Stimulated activated CD4-positive, alpha-beta T cell treated with anti-CD3 and anti-CD28 coated beads, Interleukin-1b, Interleukin-23, amount 100 ng/mL, for 24 hours (primary cell): ENCODE measurements at regions not wholly inside any gene's neighbourhood (a gene's known extent, or its start where the extent isn't known, plus 50 kb on each side); places are given as distances from the start of the nearest gene placed in this dataset.
"Not testable (repeated sequence)": the region's sequence is repeated elsewhere in the genome, so short reads cannot be mapped to it uniquely, and the experiment has no call there.

ENCODE experiments used
- DNase-seq, 4 experiments: peaks; one replicate each; pipeline ENCODE4 v3.0.0-alpha.2; 2020; ENCODE audit warnings: low read depth in 4 of 4, low spot score in 1 of 4

DNA sequence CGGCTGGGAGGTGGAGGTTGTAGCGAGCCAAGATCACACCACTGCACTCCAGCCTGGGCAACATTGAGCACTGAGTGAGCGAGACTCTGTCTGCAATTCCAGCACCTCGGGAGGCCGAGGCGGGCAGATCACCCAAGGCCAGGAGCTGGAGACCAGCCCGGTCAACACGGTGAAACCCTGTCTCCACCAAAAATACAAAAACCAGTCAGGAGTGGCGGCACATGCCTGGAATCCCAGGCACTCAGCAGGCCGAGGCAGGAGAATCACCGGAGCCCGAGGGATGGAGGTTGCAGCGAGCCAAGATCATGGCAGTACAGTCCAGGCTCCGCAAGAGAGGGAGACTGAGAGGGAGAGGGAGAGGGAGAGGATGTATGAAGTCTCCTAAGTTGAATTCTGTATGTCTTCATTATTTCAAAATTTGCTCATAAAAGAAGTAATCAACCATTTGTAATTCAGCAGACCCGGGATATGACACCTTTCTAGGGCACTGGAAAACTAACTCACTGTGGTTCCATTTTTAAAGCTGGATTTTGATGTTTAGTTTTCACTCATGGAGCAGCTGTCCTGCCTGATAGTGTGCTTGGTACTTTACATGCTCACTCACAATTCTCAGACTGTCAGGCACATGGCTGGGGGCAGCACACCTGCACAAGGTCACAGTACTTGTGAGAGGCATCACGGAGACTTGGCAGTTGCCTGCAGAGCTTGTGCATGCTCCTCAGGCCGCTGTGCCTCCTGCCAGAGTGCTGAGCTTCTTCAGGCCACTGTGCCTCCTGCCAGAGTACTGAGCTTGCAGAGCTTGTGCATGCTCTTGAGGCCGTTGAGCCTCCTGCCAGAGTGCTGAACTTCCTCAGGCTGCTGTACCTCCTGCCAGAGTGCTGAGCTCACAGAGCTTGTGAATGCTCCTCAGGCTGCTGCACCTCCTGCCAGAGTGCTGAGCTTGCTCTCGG is 106.2 kb downstream of the ERMARD start:
- DNase-seq: no peak

DNA sequence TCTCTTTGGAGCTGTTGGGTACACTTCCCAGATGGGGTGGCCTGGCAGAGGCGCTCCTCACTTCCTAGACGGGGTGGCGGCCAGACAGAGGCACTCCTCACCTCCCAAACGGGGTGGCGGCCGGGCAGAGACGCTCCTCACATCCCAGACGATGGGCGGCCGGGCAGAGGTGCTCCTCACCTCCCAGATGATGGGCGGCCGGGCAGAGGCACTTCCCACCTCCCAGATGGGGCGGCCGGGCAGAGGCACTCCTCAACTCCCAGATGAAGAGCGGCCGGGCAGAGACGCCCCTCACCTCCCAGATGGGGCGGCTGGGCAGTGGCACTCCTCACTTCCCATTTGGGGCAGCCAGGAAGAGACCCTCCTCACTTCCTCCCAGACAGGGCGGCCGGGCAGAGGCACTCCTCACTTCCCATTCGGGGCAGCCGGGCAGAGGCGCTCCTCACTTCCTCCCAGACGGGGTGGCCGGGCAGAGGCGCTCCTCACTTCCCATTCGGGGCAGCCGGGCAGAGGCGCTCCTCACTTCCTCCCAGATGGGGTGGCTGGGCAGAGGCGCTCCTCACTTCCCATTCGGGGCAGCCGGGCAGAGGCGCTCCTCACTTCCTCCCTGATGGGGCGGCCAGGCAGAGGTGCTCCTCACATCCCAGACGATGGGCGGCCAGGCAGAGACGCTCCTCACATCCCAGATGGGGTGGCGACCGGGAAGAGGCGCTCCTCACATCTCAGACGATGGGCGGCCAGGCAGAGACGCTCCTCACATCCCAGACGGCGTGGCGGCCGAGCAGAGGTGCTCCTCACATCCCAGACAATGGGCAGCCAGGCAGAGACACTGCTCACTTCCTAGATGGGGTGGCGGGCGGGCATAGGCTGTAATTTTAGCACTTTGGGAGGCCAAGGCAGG is 105.3 kb downstream of the ERMARD start:
- DNase-seq: not testable (repeated sequence)

DNA sequence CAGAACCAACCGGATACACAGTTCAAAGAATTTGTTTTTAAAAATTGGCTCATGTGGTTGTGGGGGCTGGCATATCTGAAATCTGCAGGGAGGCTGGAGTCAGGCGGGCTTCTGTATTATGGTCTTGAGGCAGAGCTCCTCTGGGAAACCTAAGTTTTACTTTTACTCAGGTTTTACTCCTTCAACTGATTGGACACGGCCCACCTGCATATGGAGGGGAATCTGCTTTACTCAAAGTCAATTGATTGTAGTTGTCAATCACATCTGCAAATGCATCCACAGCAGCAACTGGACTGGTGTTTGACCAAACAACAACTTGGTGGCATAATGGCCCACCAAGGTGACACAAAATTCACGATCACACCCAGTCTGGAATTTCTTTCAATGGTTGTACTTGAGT is 103.4 kb downstream of the ERMARD start:
- DNase-seq: no peak

DNA sequence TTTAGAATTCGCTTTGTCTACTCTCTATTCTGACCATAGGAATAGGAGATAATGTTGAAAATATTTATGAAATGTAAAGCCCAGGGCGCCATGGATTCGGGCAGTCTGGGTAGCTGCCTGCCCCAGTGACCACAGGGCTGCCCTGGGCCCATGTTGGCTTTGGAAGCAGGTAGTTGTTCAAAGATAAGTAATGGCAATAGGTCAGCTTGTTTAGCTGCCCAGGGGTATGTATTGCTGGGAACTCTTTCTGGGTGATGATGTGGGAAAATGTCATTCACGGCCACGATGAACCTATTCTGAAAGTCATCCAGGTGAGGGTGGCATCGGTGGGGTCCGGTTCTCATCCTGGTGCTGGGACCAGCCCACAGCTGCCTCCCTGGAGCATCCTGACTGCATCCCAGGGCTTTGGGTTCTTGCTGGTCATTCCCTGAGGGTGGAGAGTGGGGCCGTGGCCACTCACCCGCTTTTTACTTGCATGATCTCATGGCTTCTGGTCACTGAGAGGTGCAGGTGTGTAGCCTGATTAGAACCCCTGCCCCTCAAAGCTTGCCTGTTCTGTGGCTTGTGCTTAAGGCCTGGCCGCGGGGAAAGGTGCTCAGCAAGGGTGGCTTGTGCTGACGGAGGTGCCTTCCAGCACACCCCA is 102.8 kb downstream of the ERMARD start:
- no peak for DNase-seq

DNA sequence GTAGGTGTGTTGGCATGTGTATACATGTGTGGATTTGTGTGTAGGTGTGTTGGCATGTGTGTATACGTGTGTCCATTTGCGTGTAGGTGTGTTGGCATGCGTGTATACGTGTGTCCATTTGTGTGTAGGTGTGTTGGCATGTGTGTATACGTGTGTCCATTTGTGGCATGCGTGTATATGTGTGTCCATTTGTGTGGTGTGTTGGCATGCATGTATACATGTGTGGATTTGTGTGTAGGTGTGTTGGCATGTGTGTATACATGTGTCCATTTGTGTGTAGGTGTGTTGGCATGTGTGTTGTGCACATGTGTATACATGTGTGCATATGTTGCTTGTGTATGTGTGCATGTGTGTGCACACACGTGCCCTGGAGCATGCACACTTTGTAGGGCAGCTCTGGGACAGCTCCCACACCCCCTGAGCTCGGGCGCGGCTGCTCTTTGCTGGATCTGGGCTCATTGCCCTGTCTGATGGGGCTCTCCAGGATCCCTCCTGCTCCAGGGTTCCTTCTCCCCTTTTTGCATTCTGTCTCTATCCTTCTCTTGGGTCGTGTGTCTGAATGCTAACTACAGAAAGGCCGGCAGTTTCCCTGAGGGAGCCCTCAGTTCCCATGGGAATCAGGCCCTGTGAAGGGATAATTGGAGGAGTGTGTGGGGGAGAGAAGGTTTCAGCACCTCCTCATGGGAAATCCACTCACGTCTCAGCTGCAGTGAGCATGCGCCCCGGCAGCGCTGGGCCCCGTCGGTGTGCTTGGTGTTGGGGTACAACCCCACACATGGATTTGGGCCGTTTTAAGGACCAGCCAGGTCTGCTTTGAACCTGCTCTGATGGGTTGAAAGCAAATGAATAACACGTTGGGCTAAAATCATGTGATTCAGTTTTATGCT is 102.0 kb downstream of the ERMARD start:
- no peak for DNase-seq

DNA sequence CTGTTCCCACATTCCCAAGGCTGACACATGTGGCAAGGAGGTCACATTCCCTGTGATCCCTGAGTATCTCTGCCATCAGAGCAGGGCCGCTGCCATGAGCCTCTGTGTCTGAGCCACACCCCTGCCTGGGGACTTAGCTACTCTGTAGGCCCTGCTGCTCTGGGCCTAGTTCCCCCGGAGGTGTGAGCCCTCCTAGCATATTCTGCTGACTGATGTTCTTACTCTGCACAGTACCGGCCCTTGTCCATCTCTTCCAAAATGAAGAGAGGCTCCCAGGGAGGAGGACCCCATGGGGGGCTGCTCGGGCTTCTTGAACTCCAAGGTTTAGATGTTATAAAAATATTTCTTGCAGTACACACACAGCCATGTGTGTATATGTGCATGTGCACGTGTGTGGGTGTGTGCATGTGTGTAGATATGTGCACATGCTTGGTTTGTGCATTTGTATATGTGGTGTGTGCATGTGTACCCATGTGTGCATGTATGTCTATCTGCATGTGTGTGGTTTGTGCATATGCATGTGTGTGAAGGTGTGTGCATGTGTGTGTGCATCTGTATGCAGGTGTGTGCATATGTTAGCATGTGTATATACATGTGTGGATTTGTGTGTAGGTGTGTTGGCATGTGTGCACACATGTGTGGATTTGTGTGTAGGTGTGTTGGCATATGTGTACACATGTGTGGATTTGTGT is 101.2 kb downstream of the ERMARD start:
- no peak for DNase-seq

DNA sequence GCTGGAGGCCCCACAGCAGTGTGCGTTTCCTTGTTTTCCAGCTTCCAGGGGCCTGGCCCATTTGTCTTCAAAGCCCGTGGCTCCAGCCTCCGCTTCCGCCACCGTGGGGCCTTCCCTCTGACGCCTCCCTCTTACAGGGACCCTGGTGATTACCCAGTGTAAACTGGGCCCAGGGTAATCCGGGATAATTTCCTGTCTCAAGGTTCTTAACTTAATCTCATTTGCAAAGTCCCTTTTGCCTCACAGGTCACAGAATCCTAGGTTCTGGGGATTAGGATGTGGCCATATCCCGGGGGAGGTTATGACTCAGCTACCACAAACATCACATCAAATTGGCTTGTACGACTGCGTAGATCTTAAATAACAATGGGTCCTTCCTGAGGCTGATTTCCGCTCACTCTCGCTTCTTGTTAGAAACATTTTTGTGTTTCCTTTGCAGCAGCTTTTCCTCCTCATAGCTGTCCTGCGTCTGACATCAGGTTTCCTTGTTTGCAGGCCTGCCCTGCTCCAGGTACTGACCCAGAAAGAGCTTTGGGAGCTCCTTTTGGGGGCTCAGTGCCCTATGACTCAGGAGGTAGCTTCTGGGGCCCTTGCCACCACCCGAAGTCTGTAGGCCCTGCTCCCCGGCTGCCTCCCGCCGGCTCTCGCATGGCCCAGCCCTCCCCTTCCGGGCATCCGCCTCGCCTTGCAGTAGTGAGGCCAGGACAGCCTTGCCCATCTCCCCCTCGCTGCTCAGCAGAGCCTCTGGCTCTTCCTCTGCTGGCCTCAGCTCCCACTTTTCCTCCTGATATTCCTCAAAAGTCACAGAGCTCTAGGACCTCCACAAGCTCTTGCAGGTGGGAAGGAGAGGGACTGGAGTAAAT is 100.5 kb downstream of the ERMARD start:
- DNase-seq: no peak

DNA sequence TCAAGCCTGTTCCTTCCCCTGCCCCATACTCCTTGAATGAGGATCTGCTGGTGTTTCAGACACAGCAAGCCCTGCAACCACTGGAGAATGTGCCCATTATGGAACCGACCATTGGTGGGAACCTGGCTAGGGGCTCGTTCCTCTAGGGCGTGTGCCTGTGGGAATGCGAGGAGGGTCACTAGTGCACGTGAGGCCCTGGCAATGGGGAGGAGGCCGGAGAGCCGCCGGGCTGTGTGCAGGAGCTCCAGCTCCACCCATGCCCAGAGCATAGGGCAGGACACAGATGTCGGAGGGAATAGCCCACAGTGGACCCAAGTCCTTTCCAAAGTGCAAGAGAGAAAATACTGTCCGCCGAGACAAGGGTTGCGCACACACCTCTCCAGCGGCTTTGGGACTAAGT is 99.3 kb downstream of the ERMARD start:
- no peak for DNase-seq

DNA sequence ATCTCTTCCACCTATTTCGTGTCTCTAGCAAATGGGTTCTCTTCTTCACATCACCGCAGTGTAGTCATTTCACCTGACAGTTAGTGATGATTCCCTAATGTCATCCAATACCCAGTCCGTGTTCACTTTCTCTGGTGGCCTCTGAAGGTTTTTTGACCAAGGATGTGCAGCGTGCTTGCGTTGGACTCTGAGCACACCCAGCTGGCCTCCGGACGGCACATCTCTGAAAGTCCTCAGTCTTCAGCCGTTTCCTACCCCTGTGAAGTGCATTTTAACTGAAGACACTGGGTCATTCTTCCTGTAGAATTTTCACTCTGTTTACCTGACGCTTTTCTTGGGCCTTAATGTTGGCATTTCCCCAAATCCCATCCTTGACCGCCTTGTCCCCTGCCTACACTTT is 98.7 kb downstream of the ERMARD start:
- no peak for DNase-seq

DNA sequence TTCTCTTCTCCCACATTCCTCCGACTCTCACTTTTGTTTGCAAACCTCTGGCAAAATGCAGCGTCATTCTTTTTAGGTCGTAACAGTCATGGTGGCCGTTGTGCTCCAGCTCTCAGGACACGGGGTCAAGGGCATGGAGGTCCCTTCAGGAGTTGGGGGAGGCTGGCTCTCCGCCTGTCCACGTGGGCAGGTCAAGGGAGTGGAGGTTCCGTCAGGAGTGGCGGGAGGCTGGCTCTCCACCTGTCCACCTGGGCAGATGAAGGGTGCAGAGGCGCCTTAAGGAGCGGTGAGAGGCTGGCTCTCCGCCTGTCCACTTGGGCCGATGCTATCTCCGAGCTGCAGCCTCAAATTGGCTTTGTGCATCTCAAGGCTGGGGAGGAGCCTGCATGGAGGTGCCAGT is 98.0 kb downstream of the ERMARD start:
- DNase-seq: no peak

DNA sequence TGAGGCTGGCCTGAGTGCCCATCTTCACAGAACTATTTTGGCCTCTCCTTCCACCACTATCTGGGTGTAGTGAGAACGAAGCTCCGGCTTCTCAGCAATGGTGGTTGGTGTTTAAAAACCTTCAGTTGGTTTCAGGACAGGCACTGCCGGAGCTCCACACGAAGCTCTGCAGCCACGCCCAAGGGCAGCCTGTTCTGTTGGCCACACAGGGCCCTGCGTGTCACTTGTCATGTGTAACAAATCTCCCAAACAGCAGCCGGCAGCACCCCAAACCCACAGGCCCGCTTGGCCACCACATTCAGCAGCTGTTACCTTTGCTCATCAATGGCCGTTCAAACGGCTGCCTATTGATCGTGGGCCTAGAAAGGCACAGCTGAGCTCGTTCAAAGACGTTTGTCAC is 97.5 kb downstream of the ERMARD start:
- DNase-seq: no peak

DNA sequence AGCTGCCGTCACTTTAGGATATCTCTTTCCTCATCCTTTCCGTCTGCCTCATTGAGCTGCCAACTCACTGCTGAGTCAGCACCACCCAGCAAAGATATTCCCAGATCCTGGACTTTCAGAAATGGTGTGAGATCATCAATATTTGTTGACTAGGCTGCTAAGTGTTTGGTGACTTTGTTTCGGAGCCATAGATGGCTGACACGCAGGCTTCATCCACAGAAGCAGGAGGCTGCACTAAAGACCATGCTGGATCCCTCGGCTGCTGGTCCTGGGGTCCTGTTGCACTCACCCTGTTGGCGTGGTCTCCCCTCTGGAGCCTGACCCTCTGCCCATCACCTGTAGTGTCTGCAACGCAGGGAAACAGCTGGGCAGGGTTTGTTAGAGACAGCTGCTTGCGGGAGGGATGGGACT is 96.5 kb downstream of the ERMARD start:
- no peak for DNase-seq

DNA sequence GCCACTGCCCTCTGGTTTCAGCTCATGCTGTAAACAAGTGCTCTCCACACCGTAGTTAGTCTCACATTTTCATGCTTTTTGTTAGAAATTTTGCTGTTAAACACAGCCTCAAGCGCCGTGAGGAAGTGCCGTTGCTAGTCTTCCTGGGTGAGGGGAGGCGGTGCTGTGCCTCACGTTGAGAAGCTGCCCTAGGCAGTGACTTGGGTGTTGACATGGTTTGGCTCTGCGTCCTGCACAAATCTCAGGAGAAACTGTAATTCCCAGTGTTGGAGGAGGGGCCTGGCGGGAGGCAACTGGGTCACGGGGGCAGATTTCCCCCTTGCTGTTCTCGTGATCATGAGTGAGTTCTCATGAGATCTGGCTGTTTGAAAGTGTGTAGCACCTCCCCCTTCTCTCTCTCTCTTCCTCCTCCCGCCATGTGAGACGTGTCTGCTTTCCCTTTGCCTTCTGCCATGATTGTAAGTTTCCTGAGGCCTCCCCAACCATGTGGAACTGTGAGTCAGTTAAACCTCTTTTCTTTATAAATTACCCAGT is 95.8 kb downstream of the ERMARD start:
- DNase-seq: no peak

DNA sequence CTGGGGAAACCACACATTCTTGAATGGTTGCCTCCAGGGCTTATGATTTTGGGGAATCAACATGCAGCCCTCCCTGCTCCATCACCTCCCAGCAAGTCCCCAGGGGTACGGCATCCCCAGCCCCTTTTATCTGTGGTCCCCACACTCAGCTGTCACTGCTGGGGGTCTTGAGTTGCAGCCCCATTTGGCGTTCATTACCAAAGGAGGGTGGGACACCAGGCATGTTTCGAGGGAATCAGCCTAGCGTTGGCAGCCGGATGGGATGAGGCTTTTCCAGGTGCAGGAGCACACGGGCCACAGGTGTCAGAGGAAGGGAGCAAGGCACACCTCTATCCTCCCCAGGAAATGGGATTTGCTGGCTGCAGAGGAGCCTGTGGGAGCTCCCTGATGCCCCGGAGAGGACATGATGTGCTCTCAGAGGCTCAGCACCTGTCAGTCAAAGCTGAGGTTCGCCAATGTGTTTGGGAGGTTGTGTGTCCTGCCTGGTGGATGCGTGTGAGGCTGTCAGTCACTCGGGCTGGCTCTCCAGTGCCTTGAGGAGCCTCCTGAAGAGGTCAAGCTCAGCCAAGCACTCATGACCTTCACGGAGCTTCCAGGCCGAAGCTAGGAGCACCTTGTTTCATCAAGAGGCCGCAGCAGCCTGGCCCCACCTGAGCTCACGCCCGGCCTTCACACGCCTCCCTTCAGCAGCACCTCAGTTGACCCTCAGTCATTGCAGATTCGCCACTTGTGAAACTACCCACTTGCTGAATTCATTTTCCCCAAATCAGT is 95.0 kb downstream of the ERMARD start:
- DNase-seq: no peak

DNA sequence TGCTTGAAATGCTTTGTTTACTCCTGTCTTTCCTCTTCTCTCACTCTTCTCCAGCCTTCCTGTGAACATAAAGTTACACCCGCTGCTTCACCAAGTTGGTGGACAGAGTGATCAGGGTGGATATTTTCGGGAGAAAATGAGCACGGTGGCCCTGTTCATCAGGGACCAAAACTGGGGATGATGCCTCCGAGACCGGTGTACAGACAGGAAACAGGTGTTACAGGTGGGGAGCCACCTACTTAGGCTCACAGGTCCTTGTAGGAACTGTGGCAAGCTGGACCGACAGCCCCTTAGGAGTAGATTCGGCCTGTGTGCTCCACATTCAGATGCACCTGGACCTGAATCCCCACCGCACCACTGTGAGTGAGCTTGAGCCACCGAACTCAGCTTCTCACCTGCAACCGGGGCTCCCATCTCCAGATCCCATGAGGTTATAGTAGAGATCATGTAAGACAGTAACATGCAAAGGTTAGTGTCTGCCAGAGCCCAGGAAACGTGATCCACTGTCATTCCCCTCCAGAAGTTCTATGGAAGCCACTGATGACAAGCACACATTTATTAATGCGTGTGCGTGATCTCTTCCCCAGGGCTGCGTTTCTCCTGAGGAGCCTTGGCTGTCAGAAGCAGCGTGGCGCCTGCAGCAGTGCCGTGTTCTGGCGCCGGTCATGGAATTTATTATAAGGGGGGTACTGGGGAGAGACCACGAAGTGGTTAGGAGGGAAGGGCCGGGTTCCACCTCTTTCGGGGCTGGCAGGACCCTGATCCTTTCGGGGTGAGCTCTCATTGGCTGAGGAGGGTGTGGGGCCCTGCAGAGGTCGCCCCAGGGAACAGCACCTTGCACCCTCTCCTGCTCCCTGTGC is 94.2 kb downstream of the ERMARD start:
- DNase-seq: no peak

DNA sequence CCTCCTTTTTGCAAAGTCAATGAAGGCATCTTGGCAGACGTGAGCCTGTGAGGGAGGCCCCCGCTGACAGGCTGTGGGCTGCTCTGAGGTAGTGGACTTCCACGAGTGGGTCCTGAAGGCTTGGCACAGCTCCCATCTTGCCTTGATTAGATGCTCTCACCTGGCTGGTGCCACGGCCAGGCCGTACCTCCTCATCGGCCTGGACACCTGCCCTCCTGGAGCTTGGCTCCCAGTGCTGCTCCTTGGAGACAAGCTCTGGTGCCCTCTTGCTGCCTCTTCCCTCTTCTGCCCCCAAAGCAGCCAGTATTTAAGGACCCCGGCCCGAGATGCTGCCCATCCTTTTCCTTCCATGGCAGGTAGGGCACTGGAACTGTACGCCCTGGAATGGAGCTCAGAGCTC is 93.5 kb downstream of the ERMARD start:
- DNase-seq: no peak

DNA sequence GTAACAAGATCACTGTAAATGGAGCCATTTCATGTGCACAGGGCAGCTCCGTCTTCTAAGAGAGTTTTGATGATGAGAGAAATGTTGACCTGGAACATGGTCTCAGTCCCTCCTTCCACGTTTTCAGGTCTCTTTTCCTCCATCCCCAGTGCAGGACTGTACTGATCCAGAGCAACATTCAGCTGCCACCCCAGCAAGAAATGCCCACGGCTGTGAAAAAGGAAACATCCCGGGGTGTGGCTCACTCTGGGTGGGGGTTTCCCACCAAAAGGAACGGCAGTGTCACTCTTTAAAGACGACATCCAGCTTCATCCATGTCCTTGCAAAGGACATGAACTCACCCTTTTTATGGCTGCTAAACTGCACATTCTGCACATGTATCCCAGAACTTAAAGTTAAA is 92.6 kb downstream of the ERMARD start:
- no peak for DNase-seq
